ENCODE measurements at regions not wholly inside any gene's neighbourhood (a gene's known extent, or its start where the extent isn't known, plus 50 kb on each side); places are given as distances from the start of the nearest gene placed in this dataset.

DNA sequence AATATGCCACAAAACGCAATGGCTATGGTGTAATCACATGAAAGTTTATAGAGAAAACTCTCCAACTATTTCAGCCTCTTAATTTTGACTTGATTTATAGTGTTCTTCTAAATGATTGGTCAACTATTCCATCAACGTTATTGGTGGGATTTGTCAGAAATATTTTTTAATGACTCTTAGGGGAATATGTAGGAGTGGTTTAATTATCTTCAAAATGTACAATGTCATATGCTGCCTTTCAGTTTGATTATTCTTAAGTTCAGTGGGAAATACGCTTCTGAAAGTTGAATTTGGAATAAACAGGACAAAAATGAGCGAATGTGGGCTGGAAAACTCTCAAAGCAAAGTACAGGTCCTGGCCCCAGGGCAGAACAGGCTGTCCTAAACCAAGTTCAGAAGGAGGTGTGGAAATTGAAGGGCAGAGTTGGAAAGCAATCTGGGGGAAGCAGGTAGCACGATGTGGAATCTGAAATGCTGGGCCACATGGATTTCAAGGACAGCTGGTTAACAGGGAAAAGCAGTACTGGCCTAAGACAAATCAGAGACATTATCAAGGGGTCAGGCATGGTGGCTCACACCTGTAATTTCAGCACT, 60.8 kb upstream of the MYCBP2 start:
- POLR2A ChIA-PET: interaction anchor here (0.6 kb wide), 1 partner anchor 386 kb away, joined by 4 read pairs; no protein-coding TSS in a partner anchor
- H3K4me3 Mint-ChIP-seq: no peak overlapping the region

DNA sequence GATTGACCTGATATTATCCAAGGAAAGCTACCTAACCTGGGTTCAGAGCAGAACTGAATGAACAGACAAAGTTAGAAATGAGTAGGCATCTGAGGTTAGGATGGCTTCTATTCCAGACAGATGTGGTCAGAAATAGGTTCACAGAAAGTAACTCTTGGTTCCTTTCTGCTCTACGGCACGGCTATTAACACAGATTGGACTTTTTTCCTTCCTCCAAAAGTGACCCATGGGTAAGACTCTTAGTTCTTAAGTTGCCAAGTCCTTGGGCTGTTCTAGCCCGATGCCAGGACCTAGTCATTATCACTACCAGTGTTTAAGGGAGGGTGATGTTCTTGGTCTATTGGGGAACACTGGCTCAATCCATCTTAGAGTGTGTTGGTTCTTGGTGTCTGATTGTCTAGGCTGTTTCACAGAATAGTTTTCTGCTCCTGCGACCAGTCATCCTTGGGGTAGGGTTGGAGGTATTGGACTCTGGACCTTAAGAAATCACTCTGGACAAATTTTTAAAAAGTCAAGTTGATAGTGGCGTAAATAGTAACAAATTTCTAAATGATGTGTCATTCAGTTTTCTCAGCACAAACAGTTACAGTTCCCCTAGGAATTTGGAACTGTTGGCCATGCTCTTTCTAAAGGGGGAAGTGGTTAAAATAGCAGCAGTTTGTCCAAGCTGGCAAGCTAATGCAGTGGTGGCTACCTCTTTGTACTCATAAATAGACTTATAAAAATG, 60.1 kb upstream of the MYCBP2 start:
- Mint-ChIP-seq H3K36me3 (peaks cover 0 to 8% (median 4%) of the 10 kb centered on the region in 3 donors), H3K9me3 (peaks cover 0 to 9% (median 0%) of the 10 kb centered on the region in 9 donors), H3K27ac (no peak overlapping the region), H3K27me3 (no peaks in the 10 kb centered on the region), H3K4me1 (peaks cover 0 to 8% (median under 1%) of the 10 kb centered on the region in 4 donors), H3K4me3 (no peak overlapping the region)
- POLR2A ChIA-PET: no interaction called here
- ATAC-seq (no peak), DNase-seq (no peak)

More for the DNA sequence above, 60.8 kb upstream of the MYCBP2 start:
- Mint-ChIP-seq H3K4me1 (peaks cover 0 to 8% (median 1%) of the 10 kb centered on the region in 4 donors), H3K27me3 (no peaks in the 10 kb centered on the region), H3K27ac (no peak overlapping the region), H3K36me3 (peaks cover 0 to 8% (median 4%) of the 10 kb centered on the region in 3 donors), H3K9me3 (peaks cover 0 to 9% (median 0%) of the 10 kb centered on the region in 9 donors)
- no peak for ATAC-seq
- DNase-seq: no peak

DNA sequence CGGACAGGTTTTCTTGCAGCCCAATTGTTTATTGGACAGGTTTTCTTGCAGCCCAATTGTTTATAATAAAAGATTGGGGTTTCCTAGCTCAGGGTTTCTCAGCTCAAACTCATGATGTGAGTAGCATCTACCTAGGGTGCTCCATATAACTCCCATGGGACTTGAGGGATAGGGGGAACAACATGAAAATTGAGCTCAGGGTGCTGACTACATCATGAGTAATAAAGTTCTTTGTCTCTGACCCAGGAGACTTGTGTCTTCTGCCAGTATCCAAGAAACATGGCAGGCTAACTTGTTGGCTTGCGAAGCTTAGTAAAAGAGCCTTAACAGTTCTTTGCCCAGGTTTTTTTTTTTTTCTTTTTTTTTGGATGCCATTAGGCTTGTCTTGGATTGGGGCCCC, 59.2 kb upstream of the MYCBP2 start:
- peaks cover 0 to 8% (median 4%) of the 10 kb centered on the region in 3 donors for H3K36me3 Mint-ChIP-seq
- peaks cover 0 to 5% (median under 1%) of the 10 kb centered on the region in 4 donors for H3K4me1 Mint-ChIP-seq
- no peak overlapping the region for H3K4me3 Mint-ChIP-seq
- H3K27me3 Mint-ChIP-seq: no peaks in the 10 kb centered on the region
- peaks cover 0 to 9% (median 0%) of the 10 kb centered on the region in 9 donors for H3K9me3 Mint-ChIP-seq
- ATAC-seq (no peak), DNase-seq (no peak)
- no peak overlapping the region for H3K27ac Mint-ChIP-seq
- POLR2A ChIA-PET: interaction anchor here (0.6 kb wide), 1 partner anchor 12 kb away, joined by 3 read pairs; no protein-coding TSS in a partner anchor

DNA sequence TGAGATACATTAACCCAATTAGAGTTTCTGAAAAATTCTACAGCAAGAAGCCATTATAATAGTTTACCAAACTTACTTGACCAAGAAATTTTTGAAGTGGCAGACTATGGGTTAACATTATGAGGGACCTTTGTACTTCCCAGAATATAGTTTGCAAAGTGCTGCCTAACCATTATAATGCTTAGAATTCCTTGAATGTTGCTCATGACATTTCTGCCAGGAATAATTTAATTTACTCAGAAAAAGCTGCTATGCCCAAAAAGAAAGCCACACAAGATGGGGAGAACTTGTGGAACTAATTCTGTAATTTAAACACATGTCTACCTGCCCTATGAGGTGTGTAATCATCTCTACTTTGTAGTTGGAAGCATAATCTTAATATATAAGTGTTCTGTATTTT, 58.1 kb upstream of the MYCBP2 start:
- H3K27ac Mint-ChIP-seq: no peak overlapping the region
- peaks cover 0 to 9% (median 0%) of the 10 kb centered on the region in 9 donors for H3K9me3 Mint-ChIP-seq
- POLR2A ChIA-PET: no interaction called here
- no peaks in the 10 kb centered on the region for H3K27me3 Mint-ChIP-seq
- peaks cover 0 to 5% (median 0%) of the 10 kb centered on the region in 4 donors for H3K4me1 Mint-ChIP-seq
- ATAC-seq: no peak
- DNase-seq: no peak
- H3K36me3 Mint-ChIP-seq: peaks cover 0 to 8% (median 4%) of the 10 kb centered on the region in 3 donors
- H3K4me3 Mint-ChIP-seq: no peak overlapping the region

DNA sequence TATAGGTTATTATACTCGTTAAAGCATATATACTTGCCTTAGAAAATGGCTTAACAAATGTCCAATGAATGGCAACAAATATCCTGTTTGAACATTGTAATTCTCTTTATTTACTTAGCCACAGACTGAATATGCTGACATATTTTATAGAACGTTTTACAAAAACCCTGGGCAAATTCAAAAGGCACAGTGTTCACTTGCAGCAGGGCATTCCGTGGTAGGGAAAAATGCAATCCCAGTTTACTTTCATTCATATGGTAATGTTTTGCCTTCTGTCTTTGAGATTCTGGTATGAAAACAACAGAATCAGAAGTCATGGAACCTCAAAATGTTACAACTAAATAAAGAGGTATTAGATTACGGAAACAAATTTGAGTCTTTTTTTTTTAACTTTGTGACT, 56.2 kb upstream of the MYCBP2 start:
- Mint-ChIP-seq H3K36me3 (peaks cover 0 to 8% (median 4%) of the 10 kb centered on the region in 3 donors), H3K9me3 (peaks cover 0 to 9% (median 0%) of the 10 kb centered on the region in 9 donors), H3K27ac (no peak overlapping the region), H3K4me1 (peaks cover 0 to 5% (median under 1%) of the 10 kb centered on the region in 4 donors), H3K27me3 (no peaks in the 10 kb centered on the region), H3K4me3 (no peak overlapping the region)
- POLR2A ChIA-PET: no interaction called here
- ATAC-seq (no peak), DNase-seq (no peak)

DNA sequence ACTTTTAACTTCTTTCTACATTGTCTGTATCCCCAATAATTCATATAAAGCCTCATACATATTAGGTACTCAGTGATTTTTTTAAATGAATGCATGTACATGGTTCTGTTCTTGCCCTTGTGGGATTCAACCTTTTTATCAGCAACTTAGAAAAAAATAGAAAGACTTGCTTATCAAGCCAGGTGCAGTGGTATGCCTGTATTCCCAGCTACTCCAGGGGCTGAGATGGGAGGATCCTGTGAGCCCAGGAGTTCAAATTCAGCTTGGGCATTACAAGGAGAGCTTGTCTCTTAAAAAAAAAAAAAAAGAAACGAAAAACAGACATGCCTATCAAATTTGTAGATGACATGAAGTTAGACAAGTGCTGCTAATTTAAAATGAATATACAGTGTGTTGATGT, 54.2 kb upstream of the MYCBP2 start:
- DNase-seq (no peak), ATAC-seq (no peak)
- peaks cover 0 to 9% (median 0%) of the 10 kb centered on the region in 9 donors for H3K9me3 Mint-ChIP-seq
- H3K36me3 Mint-ChIP-seq: peaks cover 0 to 5% (median 4%) of the 10 kb centered on the region in 3 donors
- peaks cover 0 to 7% (median 4%) of the 10 kb centered on the region in 4 donors for H3K4me1 Mint-ChIP-seq
- H3K27ac Mint-ChIP-seq: no peak overlapping the region
- H3K27me3 Mint-ChIP-seq: no peaks in the 10 kb centered on the region
- H3K4me3 Mint-ChIP-seq: no peak overlapping the region
- POLR2A ChIA-PET: interaction anchor here (1.0 kb wide), 1 partner anchor 51 kb away, joined by 3 read pairs; no protein-coding TSS in a partner anchor

DNA sequence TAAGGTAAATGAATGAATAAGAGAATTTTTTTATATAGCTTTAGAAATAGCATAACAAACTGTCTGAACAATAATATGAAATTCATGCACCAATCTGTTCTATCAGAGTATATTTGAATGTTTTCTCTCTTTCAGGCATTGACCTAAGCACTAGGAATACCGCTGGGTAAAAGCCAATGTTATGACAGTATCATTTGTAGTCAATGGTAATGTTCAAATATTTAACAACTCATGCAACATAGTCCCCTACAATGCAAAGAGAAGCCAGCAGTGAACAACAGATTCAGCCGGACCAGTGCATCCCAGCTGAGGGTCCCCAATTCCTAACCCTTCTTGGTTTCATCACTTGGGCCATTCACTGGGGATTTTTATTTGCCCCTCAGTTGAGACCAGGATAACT, 52.6 kb upstream of the MYCBP2 start:
- DNase-seq (no peak), ATAC-seq (no peak)
- POLR2A ChIA-PET: interaction anchor here (1.5 kb wide), 1 partner anchor 50 kb away, joined by 3 read pairs; no protein-coding TSS in a partner anchor
- peaks cover 0 to 9% (median 4%) of the 10 kb centered on the region in 4 donors for H3K4me1 Mint-ChIP-seq
- H3K4me3 Mint-ChIP-seq: no peak overlapping the region
- no peaks in the 10 kb centered on the region for H3K36me3 Mint-ChIP-seq
- H3K27me3 Mint-ChIP-seq: no peaks in the 10 kb centered on the region
- no peaks in the 10 kb centered on the region for H3K9me3 Mint-ChIP-seq
- no peak overlapping the region for H3K27ac Mint-ChIP-seq

DNA sequence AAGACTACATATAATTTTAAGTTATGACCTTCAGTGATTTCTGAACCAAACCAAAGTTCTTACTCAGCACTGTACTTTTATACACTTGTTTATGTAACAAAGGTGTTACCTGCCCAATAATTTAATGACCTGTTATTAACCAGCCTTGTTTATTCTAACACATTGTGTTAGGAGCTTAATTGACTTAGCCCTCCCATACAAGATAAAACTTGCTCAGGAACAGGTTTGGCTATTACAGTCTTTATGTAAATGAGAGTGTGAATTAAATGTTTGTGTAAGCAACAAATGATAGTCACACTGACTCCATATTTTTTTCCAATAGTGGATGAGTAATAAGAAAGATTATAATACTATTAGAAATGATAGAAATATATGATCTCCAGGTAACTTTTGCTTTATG, 51.8 kb upstream of the MYCBP2 start:
- DNase-seq: no peak
- POLR2A ChIA-PET: interaction anchor here (1.5 kb wide), 1 partner anchor 49 kb away, joined by 3 read pairs; no protein-coding TSS in a partner anchor

DNA sequence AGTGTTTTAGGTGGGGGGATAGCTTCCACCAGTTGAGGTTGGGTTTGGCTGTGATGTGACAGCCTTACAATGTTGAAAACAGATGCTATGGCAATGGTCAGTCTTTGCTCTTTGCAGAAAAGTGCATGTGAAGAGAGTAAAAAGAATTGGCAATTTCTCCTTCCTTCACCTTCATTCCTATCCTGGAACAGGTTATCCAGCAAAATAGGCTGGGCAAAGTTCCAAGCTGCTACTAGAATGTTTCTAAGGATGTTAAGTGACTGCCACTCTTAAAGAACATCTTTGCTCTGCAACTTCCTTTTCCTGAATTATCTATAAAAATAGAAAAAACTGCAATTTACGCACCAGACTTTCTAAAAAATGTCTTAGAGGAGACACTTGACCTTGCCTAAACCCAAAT, 50.1 kb upstream of the MYCBP2 start:
- no peak for ATAC-seq
- POLR2A ChIA-PET: no interaction called here
- no peaks in the 10 kb centered on the region for H3K36me3 Mint-ChIP-seq
- H3K4me1 Mint-ChIP-seq: peaks cover 0 to 9% (median 4%) of the 10 kb centered on the region in 4 donors
- DNase-seq: no peak
- H3K27me3 Mint-ChIP-seq: no peaks in the 10 kb centered on the region
- H3K27ac Mint-ChIP-seq: no peak overlapping the region
- H3K4me3 Mint-ChIP-seq: no peak overlapping the region
- no peaks in the 10 kb centered on the region for H3K9me3 Mint-ChIP-seq

More for the DNA sequence above, 51.8 kb upstream of the MYCBP2 start:
- H3K36me3 Mint-ChIP-seq: no peaks in the 10 kb centered on the region
- no peaks in the 10 kb centered on the region for H3K9me3 Mint-ChIP-seq
- no peak overlapping the region for H3K27ac Mint-ChIP-seq
- no peak overlapping the region for H3K4me3 Mint-ChIP-seq
- H3K4me1 Mint-ChIP-seq: peaks cover 0 to 9% (median 4%) of the 10 kb centered on the region in 4 donors
- no peak for ATAC-seq
- H3K27me3 Mint-ChIP-seq: no peaks in the 10 kb centered on the region

Data from naive thymus-derived CD8-positive, alpha-beta T cell (primary cell).